Endothelial cell of umbilical vein (primary cell): ENCODE measurements at regions not wholly inside any gene's neighbourhood (a gene's known extent, or its start where the extent isn't known, plus 50 kb on each side); places are given as distances from the start of the nearest gene placed in this dataset.

Experiments
- BruUV-seq: library from RNA; stranded (reverse); fragments of 400-500 nt; replicated peaks from 2 replicates; lab custom pipeline; 2021; lab: Mats Ljungman, UMichigan
- CTCF ChIA-PET: fragments of 300-600, 350-600 bp; sonication (Branson Sonifier 250); formaldehyde crosslinking; loops from one replicate; lab custom pipeline; 2021; ENCODE audit warnings: antibody characterized with exemption, inconsistent platforms; lab: Charles Lee
- POLR2A ChIA-PET: fragments of 300-600, 350-600 bp; sonication (Branson Sonifier 250); formaldehyde crosslinking; loops from one replicate; lab custom pipeline; 2021; ENCODE audit warnings: antibody characterized with exemption, inconsistent platforms; lab: Charles Lee
- DNase-seq: peaks from one replicate; pipeline ENCODE4 v3.0.0-alpha.2; 2011; ENCODE audit warnings: low read depth, low spot score
- FAIRE-seq: peaks from 2 replicates; lab custom pipeline; 2011; peaks lifted over from hg19 to GRCh38; lab: Jason Lieb, UNC
- H2AFZ ChIP-seq: 2 replicates; pipeline ENCODE4 v1.6.0; 2012; ENCODE audit warnings: low read depth, low read length, control low read depth, inconsistent platforms
- H3K27ac ChIP-seq: 2 replicates; pipeline ENCODE4 v1.5.1; 2011; ENCODE audit warnings: low read depth, mild to moderate bottlenecking, control low read depth, low read length, moderate library complexity; ENCODE audit not compliant: insufficient read depth
- H3K27me3 ChIP-seq, 2 experiments: 2 replicates each; pipeline versions ENCODE4 v1.6.0 to v1.6.1; 2011; ENCODE audit warnings: low read length in 2 of 2, mixed read lengths in 1 of 2; ENCODE audit not compliant: control insufficient read depth in 2 of 2, insufficient read depth in 2 of 2
- H3K36me3 ChIP-seq, 2 experiments: 2 replicates in 1 of 2; 3 replicates in 1 of 2; pipeline ENCODE4 v1.5.1; 2011; ENCODE audit warnings: low read length in 2 of 2, mild to moderate bottlenecking in 1 of 2, moderate library complexity in 1 of 2; ENCODE audit not compliant: control insufficient read depth in 2 of 2, insufficient read depth in 2 of 2; ENCODE audit errors: extremely low read depth in 1 of 2
- H3K4me1 ChIP-seq: 3 replicates; pipeline ENCODE4 v1.5.1; 2011; ENCODE audit warnings: mild to moderate bottlenecking, low read length; ENCODE audit not compliant: control insufficient read depth, insufficient read depth; ENCODE audit errors: extremely low read depth
- H3K4me2 ChIP-seq: 2 replicates; pipeline ENCODE4 v1.6.1; 2011; ENCODE audit warnings: low read length, control low read depth, mixed read lengths; ENCODE audit not compliant: insufficient read depth
- H3K4me3 ChIP-seq, 3 experiments: fragments of 200-600 bp in 1 of 3; sonication (generic), shearing (Covaris generic) in 1 of 3; replicated peaks in 1 of 3; 2 replicates each; pipeline ENCODE4 v1.5.1; 2011 to 2016; ENCODE audit warnings: control low read depth in 3 of 3, low read length in 3 of 3, mild to moderate bottlenecking in 2 of 3, inconsistent platforms in 1 of 3, low read depth in 1 of 3, moderate library complexity in 1 of 3; ENCODE audit not compliant: insufficient read depth in 1 of 3
- H3K79me2 ChIP-seq: 2 replicates; pipeline ENCODE4 v1.6.0; 2012; ENCODE audit warnings: low read length, inconsistent platforms; ENCODE audit not compliant: control insufficient read depth, insufficient read depth
- H3K9ac ChIP-seq: replicated peaks from 2 replicates; pipeline ENCODE3; 2011; ENCODE audit warnings: low read length, control low read depth; ENCODE audit not compliant: insufficient read depth; ENCODE audit errors: extremely low read depth
- H3K9me1 ChIP-seq: replicated peaks from 3 replicates; pipeline ENCODE4 v1.6.0; 2011; ENCODE audit warnings: mild to moderate bottlenecking, low read length; ENCODE audit not compliant: control insufficient read depth, insufficient read depth; ENCODE audit errors: extremely low read depth
- H3K9me3 ChIP-seq: replicated peaks from 2 replicates; pipeline ENCODE4 v1.5.1; 2012; ENCODE audit warnings: low read length, inconsistent platforms; ENCODE audit not compliant: control insufficient read depth, insufficient read depth
- H4K20me1 ChIP-seq: replicated peaks from 2 replicates; pipeline ENCODE3; 2011; ENCODE audit warnings: mild to moderate bottlenecking, low read length; ENCODE audit not compliant: control insufficient read depth, insufficient read depth; ENCODE audit errors: extremely low read depth
- EZH2 ChIP-seq: IDR thresholded peaks from 2 replicates; pipeline ENCODE4 v1.6.1; 2012; ENCODE audit warnings: borderline replicate concordance, low read depth, mild to moderate bottlenecking, moderate library complexity, low read length, inconsistent platforms; ENCODE audit not compliant: severe bottlenecking
- FOS ChIP-seq: IDR thresholded peaks from 2 replicates; pipeline ENCODE4 v1.6.1; 2011; ENCODE audit warnings: mild to moderate bottlenecking, low read length, moderate library complexity, borderline replicate concordance; ENCODE audit not compliant: insufficient read depth
- GATA2 ChIP-seq: IDR thresholded peaks from 2 replicates; pipeline ENCODE4 v1.7.0; 2011; ENCODE audit warnings: low read depth, mild to moderate bottlenecking, moderate library complexity, mixed read lengths, low read length; ENCODE audit not compliant: insufficient read length, insufficient read depth
- JUN ChIP-seq: IDR thresholded peaks from 2 replicates; pipeline ENCODE4 v1.6.1; 2011; ENCODE audit warnings: borderline replicate concordance, low read depth; ENCODE audit not compliant: insufficient read length, insufficient read depth
- MYC ChIP-seq: IDR thresholded peaks from one replicate; pipeline ENCODE4 v1.6.1; 2011; ENCODE audit warnings: mild to moderate bottlenecking, low read depth, low read length
- POLR2A ChIP-seq: IDR thresholded peaks from 2 replicates; pipeline ENCODE4 v1.6.1; 2012; ENCODE audit warnings: low read depth, mild to moderate bottlenecking, control low read depth, low read length
- POLR2AphosphoS5 ChIP-seq: IDR thresholded peaks from 2 replicates; pipeline ENCODE4 v1.6.1; 2012; ENCODE audit warnings: low read depth, mild to moderate bottlenecking, control low read depth, low read length, moderate library complexity; ENCODE audit not compliant: insufficient read depth
- dilution Hi-C: fragments of 300-500 bp; cut with MboI; formaldehyde crosslinking; loops from one replicate; pipeline ENCODE4 v1.15.0; 2019; ENCODE audit warnings: low sequenced_read_pairs; ENCODE audit not compliant: extremely low pct_ligation_motif_present
- intact Hi-C: fragments of 100-400 bp; cut with micrococcal nuclease; formaldehyde crosslinking; loops from one replicate; pipeline ENCODE4 v1.10.0; 2022
- TF ChIP-seq, protein P1 (sequence below), 2 donors: IDR thresholded peaks; 1 replicate in 1 of 2; 2 replicates in 1 of 2; pipeline ENCODE4 v1.5.1; 2011; ENCODE audit warnings: low read length in 2 of 2, mild to moderate bottlenecking in 2 of 2, moderate library complexity in 2 of 2, control low read depth in 1 of 2, inconsistent platforms in 1 of 2, low read depth in 1 of 2; ENCODE audit not compliant: insufficient read depth in 1 of 2; ENCODE audit errors: extremely low read depth in 1 of 2
- TF ChIP-seq, protein P2 (sequence below): IDR thresholded peaks from 2 replicates; pipeline ENCODE4 v1.6.1; 2011; ENCODE audit not compliant: insufficient read depth, insufficient read length

DNA sequence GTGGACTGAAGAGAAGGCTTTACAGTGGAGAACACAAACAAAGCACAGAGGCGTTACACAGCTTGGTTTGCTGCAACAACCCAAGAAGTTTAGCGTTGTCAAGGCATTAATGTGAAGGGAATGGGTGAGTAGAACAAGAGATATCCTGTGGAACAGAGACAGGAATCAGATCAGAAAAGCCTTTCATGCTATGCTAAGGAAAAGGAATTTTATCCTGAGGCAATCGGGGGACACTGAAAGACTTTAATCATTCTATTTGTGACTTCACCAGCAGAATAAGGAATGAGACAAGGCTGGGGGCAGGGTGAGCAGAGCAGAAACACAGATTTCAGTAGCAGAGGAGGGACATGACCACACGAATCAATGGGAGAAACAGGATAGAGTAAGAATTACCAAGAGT, 600.7 kb downstream of the IRS1 start:
- Histone ChIP-seq H3K27me3 (no peaks in the 10 kb centered on the region), H3K4me2 (no peak overlapping the region), H3K9me3 (no peaks in the 10 kb centered on the region), H3K4me1 (no peaks in the 10 kb centered on the region), H3K79me2 (no peaks in the 10 kb centered on the region), H3K27ac (no peak overlapping the region), H4K20me1 (no peaks in the 10 kb centered on the region), H3K36me3 (no peaks in the 10 kb centered on the region), H3K9me1 (no peaks in the 10 kb centered on the region), H3K4me3 (no peak overlapping the region), H3K9ac (no peak overlapping the region), H2AFZ (no peak overlapping the region)
- TF ChIP-seq FOS (no peak), POLR2A (no peak), MYC (no peak)
- TF ChIP-seq, protein P1, sequence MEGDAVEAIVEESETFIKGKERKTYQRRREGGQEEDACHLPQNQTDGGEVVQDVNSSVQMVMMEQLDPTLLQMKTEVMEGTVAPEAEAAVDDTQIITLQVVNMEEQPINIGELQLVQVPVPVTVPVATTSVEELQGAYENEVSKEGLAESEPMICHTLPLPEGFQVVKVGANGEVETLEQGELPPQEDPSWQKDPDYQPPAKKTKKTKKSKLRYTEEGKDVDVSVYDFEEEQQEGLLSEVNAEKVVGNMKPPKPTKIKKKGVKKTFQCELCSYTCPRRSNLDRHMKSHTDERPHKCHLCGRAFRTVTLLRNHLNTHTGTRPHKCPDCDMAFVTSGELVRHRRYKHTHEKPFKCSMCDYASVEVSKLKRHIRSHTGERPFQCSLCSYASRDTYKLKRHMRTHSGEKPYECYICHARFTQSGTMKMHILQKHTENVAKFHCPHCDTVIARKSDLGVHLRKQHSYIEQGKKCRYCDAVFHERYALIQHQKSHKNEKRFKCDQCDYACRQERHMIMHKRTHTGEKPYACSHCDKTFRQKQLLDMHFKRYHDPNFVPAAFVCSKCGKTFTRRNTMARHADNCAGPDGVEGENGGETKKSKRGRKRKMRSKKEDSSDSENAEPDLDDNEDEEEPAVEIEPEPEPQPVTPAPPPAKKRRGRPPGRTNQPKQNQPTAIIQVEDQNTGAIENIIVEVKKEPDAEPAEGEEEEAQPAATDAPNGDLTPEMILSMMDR (IDR thresholded peaks at IDR 0.05; ENCODE audit: extremely low read depth in 1 of 2, insufficient read depth in 1 of 2, low read depth in 1 of 2, low read length in 2 of 2), result no peak
- ChIA-PET POLR2A (no interaction called here), CTCF (no interaction called here)
- BruUV-seq, result no TSS peak
- intact Hi-C loops (no loop called here), dilution Hi-C loops (no loop called here)
- DNase-seq (no peak), FAIRE-seq (no peak)

DNA sequence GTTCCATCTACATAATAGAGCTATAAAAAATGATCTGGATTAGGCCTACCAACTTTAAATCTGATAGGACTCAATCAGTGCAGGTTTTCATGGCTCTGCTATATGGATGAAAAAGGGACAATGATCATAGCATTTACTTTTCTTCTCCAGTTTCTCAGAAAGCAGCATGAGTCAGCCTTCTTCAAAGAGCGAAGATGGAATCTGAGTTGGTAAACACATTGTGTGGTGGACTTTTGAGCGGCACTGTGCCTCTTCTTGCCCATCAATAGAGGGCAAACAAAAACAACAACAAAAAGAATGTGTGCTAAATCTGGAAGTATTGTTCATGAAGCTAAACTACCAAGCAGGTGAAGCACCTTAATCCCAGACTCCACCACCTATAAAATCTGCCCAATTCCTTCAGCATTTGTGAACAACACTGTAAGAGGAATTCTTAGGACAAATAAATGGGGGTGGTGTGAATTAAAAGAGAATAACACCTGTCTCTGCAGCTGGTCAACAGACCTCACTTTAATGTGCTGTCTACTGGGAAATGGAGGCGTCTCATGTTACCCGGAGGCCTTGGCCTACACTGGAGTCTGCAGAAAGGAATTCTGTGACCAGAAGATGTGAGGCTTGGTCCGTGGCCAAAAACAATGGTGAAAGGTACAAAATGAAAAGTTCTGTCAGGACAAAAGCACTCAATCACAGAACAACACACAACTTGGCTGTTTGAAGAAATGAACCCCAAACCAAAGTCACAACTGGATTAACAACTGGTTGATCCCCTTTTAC, 609.0 kb downstream of the IRS1 start:
- Histone ChIP-seq H3K4me2 (no peak overlapping the region), H2AFZ (no peak overlapping the region), H3K9me3 (no peaks in the 10 kb centered on the region), H3K27ac (no peak overlapping the region), H3K79me2 (no peaks in the 10 kb centered on the region), H3K4me1 (no peaks in the 10 kb centered on the region), H3K9me1 (no peaks in the 10 kb centered on the region), H4K20me1 (no peaks in the 10 kb centered on the region), H3K9ac (no peak overlapping the region), H3K4me3 (no peak overlapping the region), H3K27me3 (no peaks in the 10 kb centered on the region), H3K36me3 (no peaks in the 10 kb centered on the region)
- intact Hi-C loops, result no loop called here
- ChIA-PET CTCF (no interaction called here), POLR2A (no interaction called here)
- dilution Hi-C loops, result no loop called here
- FAIRE-seq, result no peak
- BruUV-seq, result no TSS peak
- no peak for DNase-seq
- no peak for TF ChIP-seq POLR2AphosphoS5
- TF ChIP-seq GATA2, result no peak
- TF ChIP-seq JUN, result no peak
- TF ChIP-seq POLR2A, result no peak
- no peak for TF ChIP-seq MYC
- TF ChIP-seq FOS, result no peak
- TF ChIP-seq, protein P2, sequence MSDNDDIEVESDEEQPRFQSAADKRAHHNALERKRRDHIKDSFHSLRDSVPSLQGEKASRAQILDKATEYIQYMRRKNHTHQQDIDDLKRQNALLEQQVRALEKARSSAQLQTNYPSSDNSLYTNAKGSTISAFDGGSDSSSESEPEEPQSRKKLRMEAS, result no peak
- TF ChIP-seq EZH2, result no peak
